ENCODE measurements at regions not wholly inside any gene's neighbourhood (a gene's known extent, or its start where the extent isn't known, plus 50 kb on each side); places are given as distances from the start of the nearest gene placed in this dataset.

DNA sequence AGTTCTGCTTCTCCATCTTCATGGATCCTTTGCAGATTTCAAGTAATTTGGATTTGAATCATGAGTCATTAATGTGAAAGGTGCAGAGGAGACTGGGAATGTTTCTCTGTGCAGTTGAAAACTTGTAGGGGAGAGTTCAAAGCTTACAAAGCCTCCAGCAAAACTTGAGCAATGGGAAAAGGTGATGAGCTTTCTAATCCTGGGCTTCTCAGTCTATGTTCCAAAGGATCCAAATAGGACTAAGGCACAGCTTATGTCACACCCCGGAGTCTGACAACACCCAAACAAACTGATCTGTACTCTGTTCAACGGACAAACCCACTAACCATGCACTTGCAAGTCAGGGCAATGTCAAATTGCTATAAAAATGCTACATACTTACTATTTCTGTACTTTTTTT, 134.8 kb downstream of the DUSP6 start:
- H2AFZ ChIP-seq (ENCODE audit: low read length) = peak overlapping the region; percentile 44
- no peaks in the 10 kb centered on the region for H3K9me2 ChIP-seq (replicated peaks; ENCODE audit: low read length)
- H3K9me3 ChIP-seq (ENCODE audit: low read length) = no peaks in the 10 kb centered on the region
- CTCF ChIA-PET = no interaction called here
- DNase-seq (peak; percentile 64), ATAC-seq (peak; percentile 18)
- no TSS peak for BruUV-seq (replicated peaks)
- no peaks in the 10 kb centered on the region for H3F3A ChIP-seq (ENCODE audit: low read length, unreplicated experiment)
- H3K36me3 ChIP-seq (ENCODE audit: low read depth, low read length) = no peaks in the 10 kb centered on the region
- H3K79me2 ChIP-seq (ENCODE audit: low read length) = no peaks in the 10 kb centered on the region
- intact Hi-C loops (cut with micrococcal nuclease) = loop anchor here (10.0 kb wide), 1 partner anchor 247 kb away; no protein-coding TSS in a partner anchor
- no peaks in the 10 kb centered on the region for H4K20me1 ChIP-seq (ENCODE audit: low read length)
- H3K27me3 ChIP-seq (ENCODE audit: low read length) = no peaks in the 10 kb centered on the region
- TF ChIP-seq, protein P1, sequence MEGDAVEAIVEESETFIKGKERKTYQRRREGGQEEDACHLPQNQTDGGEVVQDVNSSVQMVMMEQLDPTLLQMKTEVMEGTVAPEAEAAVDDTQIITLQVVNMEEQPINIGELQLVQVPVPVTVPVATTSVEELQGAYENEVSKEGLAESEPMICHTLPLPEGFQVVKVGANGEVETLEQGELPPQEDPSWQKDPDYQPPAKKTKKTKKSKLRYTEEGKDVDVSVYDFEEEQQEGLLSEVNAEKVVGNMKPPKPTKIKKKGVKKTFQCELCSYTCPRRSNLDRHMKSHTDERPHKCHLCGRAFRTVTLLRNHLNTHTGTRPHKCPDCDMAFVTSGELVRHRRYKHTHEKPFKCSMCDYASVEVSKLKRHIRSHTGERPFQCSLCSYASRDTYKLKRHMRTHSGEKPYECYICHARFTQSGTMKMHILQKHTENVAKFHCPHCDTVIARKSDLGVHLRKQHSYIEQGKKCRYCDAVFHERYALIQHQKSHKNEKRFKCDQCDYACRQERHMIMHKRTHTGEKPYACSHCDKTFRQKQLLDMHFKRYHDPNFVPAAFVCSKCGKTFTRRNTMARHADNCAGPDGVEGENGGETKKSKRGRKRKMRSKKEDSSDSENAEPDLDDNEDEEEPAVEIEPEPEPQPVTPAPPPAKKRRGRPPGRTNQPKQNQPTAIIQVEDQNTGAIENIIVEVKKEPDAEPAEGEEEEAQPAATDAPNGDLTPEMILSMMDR (conservative IDR thresholded peaks at IDR 0.05; ENCODE audit: low read depth, low read length) = no peak
- H3K4me3 ChIP-seq (ENCODE audit: low read length) = no peak overlapping the region
- H3K4me1 ChIP-seq (ENCODE audit: insufficient read depth, low read length) = peaks cover 23% of the 10 kb centered on the region
- 0 out of 2 replicates have a peak overlapping the region, but pooled peaks have one; percentile 5 for H3K9ac ChIP-seq (ENCODE audit: low read length)
- H3K4me2 ChIP-seq (ENCODE audit: low read length) = peak overlapping the region; percentile 49
- POLR2A ChIA-PET (ENCODE audit: unreplicated experiment) = no interaction called here
- peak overlapping the region; percentile 42 for H3K27ac ChIP-seq (ENCODE audit: low read length)

DNA sequence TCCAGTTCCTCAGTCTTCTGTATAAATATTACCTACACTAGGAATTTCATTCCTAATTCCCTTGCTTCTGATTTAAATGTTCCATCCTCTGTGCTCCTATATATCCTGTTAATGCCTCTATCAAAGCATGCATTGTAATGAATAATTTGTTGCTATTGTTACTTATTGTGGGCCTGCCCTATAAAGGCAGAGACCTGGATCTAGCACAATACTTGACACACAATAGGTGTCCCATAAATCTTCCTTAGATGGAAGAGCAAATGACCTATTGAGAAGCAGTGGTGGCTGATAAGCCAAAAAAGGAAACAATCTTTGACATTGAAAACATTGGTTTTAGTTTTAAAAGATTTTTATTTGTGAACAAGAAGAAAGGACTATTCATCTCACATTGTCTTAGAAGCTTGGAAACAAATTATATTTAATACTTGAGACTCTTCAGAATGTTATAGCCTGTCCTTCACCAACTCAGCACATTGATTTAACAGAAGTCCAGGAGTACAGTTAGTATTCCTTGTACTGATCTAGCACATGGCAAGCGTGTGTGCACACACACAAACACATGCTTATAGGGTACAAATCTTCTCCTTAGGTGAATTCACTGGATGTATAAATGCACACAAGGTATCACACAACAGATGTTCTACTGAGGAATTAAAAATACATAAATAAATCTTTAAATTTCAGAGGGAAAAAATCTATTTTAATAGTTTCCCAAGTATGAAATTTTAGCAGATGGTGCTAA, 135.9 kb downstream of the DUSP6 start:
- Histone ChIP-seq H3K27me3 (ENCODE audit: low read length) (no peaks in the 10 kb centered on the region), H3K27ac (ENCODE audit: low read length) (no peak overlapping the region), H3K4me3 (ENCODE audit: low read length) (no peak overlapping the region), H3K4me1 (ENCODE audit: insufficient read depth, low read length) (peaks cover 33% of the 10 kb centered on the region), H4K20me1 (ENCODE audit: low read length) (no peaks in the 10 kb centered on the region), H3K9ac (ENCODE audit: low read length) (no peak overlapping the region), H2AFZ (ENCODE audit: low read length) (no peak overlapping the region), H3K36me3 (ENCODE audit: low read depth, low read length) (no peaks in the 10 kb centered on the region), H3K9me3 (ENCODE audit: low read length) (no peaks in the 10 kb centered on the region), H3K79me2 (ENCODE audit: low read length) (no peaks in the 10 kb centered on the region), H3K9me2 (replicated peaks; ENCODE audit: low read length) (no peaks in the 10 kb centered on the region), H3K4me2 (ENCODE audit: low read length) (no peak overlapping the region), H3F3A (ENCODE audit: low read length, unreplicated experiment) (no peaks in the 10 kb centered on the region)
- intact Hi-C loops (cut with micrococcal nuclease) = loop anchor here (10.0 kb wide), 1 partner anchor 248 kb away; no protein-coding TSS in a partner anchor
- ATAC-seq (no peak), DNase-seq (no peak)
- TF ChIP-seq EZH2 (IDR thresholded peaks at IDR 0.05; ENCODE audit: low read length, unreplicated experiment) (no peak), EZH2phosphoT487 (IDR thresholded peaks at IDR 0.05; ENCODE audit: borderline replicate concordance, low read length) (no peak)
- TF ChIP-seq, protein P1 (conservative IDR thresholded peaks at IDR 0.05; ENCODE audit: low read depth, low read length) = no peak
- no TSS peak for BruUV-seq (replicated peaks)
- CTCF ChIA-PET = no interaction called here
- POLR2A ChIA-PET (ENCODE audit: unreplicated experiment) = no interaction called here

DNA sequence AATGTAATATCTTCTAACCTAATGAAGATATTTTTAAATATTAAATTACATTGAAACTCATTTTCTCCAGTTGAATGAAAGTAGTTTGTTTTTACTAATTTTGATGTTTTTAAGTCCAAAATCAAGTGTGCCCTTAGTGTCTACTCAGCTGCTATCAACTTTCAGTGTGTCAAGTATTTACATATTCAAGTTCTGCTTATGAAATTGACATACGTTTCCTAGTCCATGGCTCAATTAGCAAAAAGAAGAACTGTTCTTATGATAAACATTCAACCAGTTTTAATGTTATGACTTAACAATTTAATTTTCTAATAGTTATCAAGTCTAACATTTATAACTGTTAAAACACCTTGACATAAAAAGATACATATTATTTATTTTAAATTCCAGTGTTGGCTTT, 137.1 kb downstream of the DUSP6 start:
- no peak for TF ChIP-seq EZH2phosphoT487 (IDR thresholded peaks at IDR 0.05; ENCODE audit: borderline replicate concordance, low read length)
- TF ChIP-seq, protein P1 (conservative IDR thresholded peaks at IDR 0.05; ENCODE audit: low read depth, low read length) = no peak
- no peak for TF ChIP-seq EZH2 (IDR thresholded peaks at IDR 0.05; ENCODE audit: low read length, unreplicated experiment)
- ChIA-PET CTCF (no interaction called here), POLR2A (ENCODE audit: unreplicated experiment) (no interaction called here)
- no peaks in the 10 kb centered on the region for H3K79me2 ChIP-seq (ENCODE audit: low read length)
- no peaks in the 10 kb centered on the region for H4K20me1 ChIP-seq (ENCODE audit: low read length)
- H3K4me1 ChIP-seq (ENCODE audit: insufficient read depth, low read length) = peaks cover 37% of the 10 kb centered on the region
- H3K9me2 ChIP-seq (replicated peaks; ENCODE audit: low read length) = no peaks in the 10 kb centered on the region
- H3K4me2 ChIP-seq (ENCODE audit: low read length) = no peak overlapping the region
- H2AFZ ChIP-seq (ENCODE audit: low read length) = no peak overlapping the region
- intact Hi-C loops (cut with micrococcal nuclease) = loop anchor here (10.0 kb wide), 1 partner anchor 250 kb away; no protein-coding TSS in a partner anchor
- H3K9me3 ChIP-seq (ENCODE audit: low read length) = no peaks in the 10 kb centered on the region
- H3K36me3 ChIP-seq (ENCODE audit: low read depth, low read length) = no peaks in the 10 kb centered on the region
- no peak for ATAC-seq
- H3K27ac ChIP-seq (ENCODE audit: low read length) = no peak overlapping the region
- no peak overlapping the region for H3K4me3 ChIP-seq (ENCODE audit: low read length)
- H3K27me3 ChIP-seq (ENCODE audit: low read length) = no peaks in the 10 kb centered on the region
- no peak overlapping the region for H3K9ac ChIP-seq (ENCODE audit: low read length)
- no peaks in the 10 kb centered on the region for H3F3A ChIP-seq (ENCODE audit: low read length, unreplicated experiment)
- no TSS peak for BruUV-seq (replicated peaks)
- no peak for DNase-seq
